IPS-18a (cell line): ENCODE measurements at regions not wholly inside any gene's neighbourhood (a gene's known extent, or its start where the extent isn't known, plus 50 kb on each side); places are given as distances from the start of the nearest gene placed in this dataset.
A peak's percentile ranks its signal among the peaks of the same experiment; 100 is the strongest.

Experiments
- H3K27ac ChIP-seq: one replicate; pipeline ENCODE4 v1.5.1; 2013; ENCODE audit warnings: low read length
- H3K27me3 ChIP-seq: one replicate; pipeline ENCODE4 v1.6.1; 2013; ENCODE audit warnings: mild to moderate bottlenecking, low read length; ENCODE audit not compliant: control insufficient read depth, insufficient read depth
- H3K36me3 ChIP-seq: one replicate; pipeline ENCODE4 v1.6.1; 2013; ENCODE audit warnings: low read depth, low read length; ENCODE audit not compliant: control insufficient read depth
- H3K4me1 ChIP-seq: one replicate; pipeline ENCODE4 v1.6.1; 2013; ENCODE audit warnings: low read depth, low read length; ENCODE audit not compliant: control insufficient read depth
- H3K4me3 ChIP-seq: one replicate; pipeline ENCODE4 v1.5.1; 2013; ENCODE audit warnings: low read length
- H3K9ac ChIP-seq: one replicate; pipeline ENCODE4 v1.6.1; 2013; ENCODE audit warnings: mild to moderate bottlenecking, low read length, moderate library complexity
- H3K9me3 ChIP-seq: one replicate; pipeline ENCODE4 v1.6.1; 2013; ENCODE audit warnings: low read depth, low read length; ENCODE audit not compliant: control insufficient read depth

DNA sequence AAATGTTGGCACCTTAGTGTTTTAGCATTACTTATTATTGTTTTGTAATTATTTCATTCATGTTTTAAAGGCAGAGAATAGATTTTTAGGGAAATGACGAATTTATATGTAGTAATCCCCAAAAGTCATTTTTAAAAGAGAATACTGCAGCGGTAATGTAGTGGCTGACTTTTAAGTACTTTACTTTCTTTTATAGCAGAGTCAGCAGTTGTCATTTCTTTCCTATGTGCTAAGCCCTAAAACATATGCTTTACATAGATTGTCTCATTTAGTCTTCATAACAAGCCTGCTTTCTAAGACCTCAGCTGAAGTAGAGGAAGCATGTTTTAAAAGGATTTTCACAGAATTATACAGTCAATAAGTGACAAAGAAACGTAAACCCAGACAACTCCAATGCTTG, 102.1 kb upstream of the PEX5L start:
- Histone ChIP-seq H3K4me3 (no peak overlapping the region), H3K36me3 (no peaks in the 10 kb centered on the region)

DNA sequence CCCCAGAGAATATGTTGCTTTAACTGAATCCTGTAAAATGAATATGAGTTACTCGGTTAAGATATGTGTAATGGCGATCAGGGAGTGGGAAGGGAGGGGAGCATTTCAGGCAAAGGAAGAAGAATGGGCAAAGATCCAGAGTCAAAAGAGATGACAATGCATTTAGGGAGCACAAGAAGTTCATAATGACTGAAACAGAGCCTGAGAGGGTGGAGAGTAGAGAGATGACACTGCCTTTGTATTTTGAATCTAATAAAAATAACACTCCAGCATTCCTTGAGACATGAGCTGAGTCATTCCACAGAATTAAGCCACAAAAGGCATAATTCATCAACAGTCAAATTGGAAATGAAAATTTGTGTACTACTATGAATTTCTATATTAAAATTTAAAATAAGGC, 105.3 kb upstream of the PEX5L start:
- no peak overlapping the region for H3K9ac ChIP-seq
- H3K27ac ChIP-seq: no peak overlapping the region
- H3K36me3 ChIP-seq: no peaks in the 10 kb centered on the region
- no peaks in the 10 kb centered on the region for H3K4me1 ChIP-seq
- no peaks in the 10 kb centered on the region for H3K9me3 ChIP-seq
- H3K4me3 ChIP-seq: no peak overlapping the region
- no peaks in the 10 kb centered on the region for H3K27me3 ChIP-seq

More for the DNA sequence above, 102.1 kb upstream of the PEX5L start:
- Histone ChIP-seq H3K4me1 (peaks cover 11% of the 10 kb centered on the region), H3K27me3 (no peaks in the 10 kb centered on the region), H3K9ac (no peak overlapping the region), H3K27ac (no peak overlapping the region), H3K9me3 (no peaks in the 10 kb centered on the region)

DNA sequence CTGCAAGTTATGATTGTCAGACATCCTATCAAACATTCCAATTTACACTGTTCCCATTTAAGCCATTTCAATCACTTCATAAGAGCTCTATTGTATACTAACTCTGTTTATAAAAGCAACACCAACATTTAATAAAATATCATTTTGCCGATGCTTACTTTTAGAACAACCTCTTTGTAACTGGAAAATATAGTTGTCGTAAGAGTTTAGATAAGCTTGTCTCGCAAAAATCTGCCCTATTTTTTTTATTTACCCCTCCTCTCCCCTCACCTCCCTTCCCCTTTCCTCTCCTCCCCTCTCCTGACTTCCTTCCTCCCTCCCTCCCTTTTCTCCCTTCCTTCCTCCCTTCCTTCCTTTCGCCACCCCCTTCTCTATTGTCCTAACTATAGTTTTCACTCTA, 105.7 kb upstream of the PEX5L start:
- no peaks in the 10 kb centered on the region for H3K36me3 ChIP-seq
- no peak overlapping the region for H3K4me3 ChIP-seq
- H3K27me3 ChIP-seq: no peaks in the 10 kb centered on the region
- no peaks in the 10 kb centered on the region for H3K4me1 ChIP-seq
- H3K27ac ChIP-seq: no peak overlapping the region
- H3K9me3 ChIP-seq: no peaks in the 10 kb centered on the region
- no peak overlapping the region for H3K9ac ChIP-seq

DNA sequence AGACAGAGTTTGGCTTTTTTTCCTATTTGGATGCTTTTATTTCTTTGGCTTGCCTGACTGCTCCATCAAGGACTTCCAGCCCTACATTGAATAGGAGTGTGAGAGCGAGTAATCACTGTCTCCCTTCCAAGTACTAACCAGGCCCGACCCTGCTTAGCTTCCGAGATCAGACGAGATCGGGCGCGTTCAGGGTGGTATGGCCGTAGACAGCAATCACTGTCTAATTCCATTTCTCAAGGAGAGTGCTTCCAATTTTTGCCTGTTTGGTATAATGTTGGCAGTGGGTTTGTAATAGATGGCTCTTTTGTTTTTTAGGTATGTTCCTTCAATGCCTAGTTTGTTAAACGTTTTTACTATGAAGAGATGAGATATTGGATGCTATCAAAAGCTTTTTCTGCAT, 125.0 kb upstream of the PEX5L start:
- Histone ChIP-seq H3K4me1 (no peaks in the 10 kb centered on the region), H3K27me3 (no peaks in the 10 kb centered on the region), H3K9ac (no peak overlapping the region), H3K36me3 (no peaks in the 10 kb centered on the region), H3K4me3 (no peak overlapping the region), H3K9me3 (no peaks in the 10 kb centered on the region), H3K27ac (no peak overlapping the region)

DNA sequence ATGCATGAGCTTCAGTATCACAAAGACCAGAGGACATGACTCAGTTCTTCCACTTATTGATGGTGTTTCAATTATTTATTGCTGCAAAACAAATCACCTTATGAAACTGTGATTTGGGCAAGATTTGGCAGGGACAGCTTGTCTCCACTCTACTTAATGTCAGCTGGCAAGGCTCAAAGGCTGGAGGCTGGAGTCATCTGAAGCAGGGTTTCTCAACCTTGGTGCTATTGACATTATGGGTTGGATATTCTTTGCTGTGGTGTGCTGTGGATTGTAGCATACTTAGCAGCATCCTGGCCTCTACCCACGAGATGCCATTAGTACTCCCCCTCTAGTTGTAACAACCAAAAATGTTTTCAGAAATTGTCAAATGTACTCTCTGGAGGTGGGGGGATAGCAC, 138.8 kb upstream of the PEX5L start:
- Histone ChIP-seq H3K27me3 (no peaks in the 10 kb centered on the region), H3K4me3 (no peak overlapping the region), H3K9me3 (no peaks in the 10 kb centered on the region), H3K4me1 (peaks cover 17% of the 10 kb centered on the region), H3K36me3 (no peaks in the 10 kb centered on the region), H3K27ac (no peak overlapping the region), H3K9ac (no peak overlapping the region)

DNA sequence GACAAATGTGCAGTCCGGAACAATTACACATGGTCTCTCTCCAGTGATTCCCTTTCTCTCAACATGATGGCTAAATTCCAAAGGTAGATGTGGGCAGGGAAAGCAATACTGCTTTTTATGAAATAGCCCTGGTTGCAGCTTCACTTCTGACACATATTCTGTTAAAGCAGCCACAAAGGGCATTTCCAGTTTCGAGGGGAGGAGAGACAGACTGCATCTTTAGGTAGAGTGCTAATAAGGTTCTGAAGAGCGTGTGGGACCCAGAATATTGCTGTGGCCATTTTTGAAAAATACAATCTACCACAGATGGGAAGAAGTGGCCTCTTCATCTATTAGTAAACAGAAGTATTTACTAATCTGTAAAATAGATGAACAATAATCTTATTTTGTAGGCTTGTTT, 139.3 kb upstream of the PEX5L start:
- Histone ChIP-seq H3K9me3 (no peaks in the 10 kb centered on the region), H3K4me1 (peaks cover 21% of the 10 kb centered on the region), H3K27me3 (no peaks in the 10 kb centered on the region), H3K9ac (no peak overlapping the region), H3K27ac (no peak overlapping the region), H3K36me3 (no peaks in the 10 kb centered on the region), H3K4me3 (no peak overlapping the region)

DNA sequence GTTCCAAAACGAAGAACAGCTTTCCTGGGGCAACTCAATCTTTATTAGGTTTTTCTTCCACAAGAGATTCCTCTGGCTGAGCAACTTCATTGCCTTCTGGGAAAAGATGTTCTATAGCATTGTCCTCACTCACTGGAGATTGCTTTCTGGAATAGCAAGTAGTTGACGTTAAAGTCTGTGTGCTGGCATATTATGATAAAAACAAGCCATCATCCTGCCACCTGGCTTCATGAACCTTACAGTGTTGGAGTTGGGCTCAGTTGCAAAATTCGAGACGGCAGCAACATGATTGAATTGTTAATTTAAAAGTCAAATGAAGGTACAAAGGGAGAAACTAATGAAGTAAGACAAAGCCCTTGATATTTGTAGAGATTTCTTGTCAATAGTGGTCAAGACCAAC, 140.5 kb upstream of the PEX5L start:
- Histone ChIP-seq H3K27me3 (no peaks in the 10 kb centered on the region), H3K36me3 (no peaks in the 10 kb centered on the region), H3K27ac (no peak overlapping the region), H3K9me3 (no peaks in the 10 kb centered on the region), H3K4me3 (no peak overlapping the region), H3K4me1 (peaks cover 21% of the 10 kb centered on the region), H3K9ac (no peak overlapping the region)

DNA sequence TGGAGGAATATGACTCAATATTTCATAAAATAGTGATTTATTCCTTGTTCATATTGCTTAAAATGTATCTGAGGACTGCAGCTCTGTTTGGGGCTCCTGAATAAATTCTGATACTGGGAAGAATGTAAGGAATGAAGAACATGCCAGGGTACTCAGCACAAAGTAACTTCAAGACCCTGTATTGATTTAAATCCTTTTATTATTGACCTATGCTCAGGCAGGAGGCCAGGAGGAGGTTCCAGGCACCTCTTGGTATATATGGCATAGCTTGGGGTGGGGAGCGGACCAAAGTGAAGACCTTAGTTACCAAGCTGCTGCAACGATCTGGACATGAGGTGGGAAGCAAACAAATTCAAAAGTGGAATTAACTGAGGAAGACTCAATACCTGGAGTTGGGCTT, 142.8 kb upstream of the PEX5L start:
- no peak overlapping the region for H3K27ac ChIP-seq
- no peaks in the 10 kb centered on the region for H3K36me3 ChIP-seq
- peaks cover 21% of the 10 kb centered on the region for H3K4me1 ChIP-seq
- H3K9ac ChIP-seq: no peak overlapping the region
- no peaks in the 10 kb centered on the region for H3K9me3 ChIP-seq
- H3K4me3 ChIP-seq: peak overlapping the region; percentile 12
- H3K27me3 ChIP-seq: no peaks in the 10 kb centered on the region

DNA sequence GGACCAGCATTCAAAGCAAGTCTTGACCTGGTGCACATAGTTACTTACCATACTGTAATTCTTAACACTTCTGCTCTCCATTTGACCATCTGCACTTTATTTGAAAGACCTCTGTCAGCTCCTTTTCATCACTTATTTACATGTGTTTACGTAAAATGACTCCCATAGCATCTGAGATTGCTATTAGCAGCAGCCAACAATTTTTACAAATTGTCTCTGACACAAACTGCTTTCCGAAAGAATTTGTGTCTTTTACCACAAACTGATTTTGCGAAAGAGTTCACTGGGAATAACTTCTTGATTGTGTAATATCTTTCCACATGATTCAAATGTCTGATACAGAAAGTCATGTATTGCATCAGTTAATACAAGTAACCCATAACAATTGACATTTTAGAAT, 144.1 kb upstream of the PEX5L start:
- Histone ChIP-seq H3K4me3 (no peak overlapping the region), H3K9me3 (no peaks in the 10 kb centered on the region), H3K36me3 (no peaks in the 10 kb centered on the region), H3K27ac (no peak overlapping the region), H3K27me3 (no peaks in the 10 kb centered on the region), H3K4me1 (peaks cover 21% of the 10 kb centered on the region), H3K9ac (no peak overlapping the region)

DNA sequence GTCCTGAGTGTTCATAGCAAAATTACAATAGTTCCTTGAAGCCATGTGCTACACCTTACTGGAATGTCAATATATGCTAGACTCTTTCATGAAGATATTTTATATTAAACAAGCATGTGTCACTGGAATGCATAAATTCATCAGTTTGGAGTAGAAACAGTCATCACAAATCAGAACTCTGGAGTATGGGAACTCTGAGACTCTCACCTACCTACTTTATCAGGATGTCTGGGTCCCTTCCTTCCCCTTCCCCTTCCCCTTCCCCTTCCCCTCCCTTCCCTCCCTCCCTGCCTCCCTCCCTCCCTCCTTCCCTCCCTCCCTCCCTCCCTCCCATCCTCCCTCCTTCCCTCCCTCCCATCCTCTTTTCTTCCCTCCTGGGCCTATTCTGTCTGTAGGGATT, 144.7 kb upstream of the PEX5L start:
- Histone ChIP-seq H3K9ac (no peak overlapping the region), H3K9me3 (no peaks in the 10 kb centered on the region), H3K27ac (no peak overlapping the region), H3K4me3 (no peak overlapping the region), H3K27me3 (no peaks in the 10 kb centered on the region), H3K4me1 (peaks cover 21% of the 10 kb centered on the region), H3K36me3 (no peaks in the 10 kb centered on the region)

DNA sequence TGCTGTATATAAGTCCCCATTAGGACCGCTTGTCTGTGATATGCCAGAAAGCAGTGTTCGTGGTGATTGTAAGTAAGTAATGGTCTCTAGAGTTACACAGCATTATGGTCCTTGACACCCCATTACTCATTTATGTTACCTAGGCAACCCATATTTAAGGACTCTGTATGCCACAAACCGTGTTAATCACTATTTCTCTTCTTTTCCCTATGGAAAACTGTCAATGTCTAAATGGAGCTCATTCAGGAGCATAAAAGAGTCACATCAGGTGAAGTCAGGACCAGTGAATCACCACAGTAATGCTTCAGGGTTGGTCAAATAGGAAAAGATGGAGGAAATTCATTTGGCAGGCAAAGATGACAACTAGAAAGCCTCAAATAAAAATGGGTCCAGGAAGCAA, 146.6 kb upstream of the PEX5L start:
- no peak overlapping the region for H3K4me3 ChIP-seq
- no peaks in the 10 kb centered on the region for H3K9me3 ChIP-seq
- H3K27me3 ChIP-seq: no peaks in the 10 kb centered on the region
- H3K9ac ChIP-seq: no peak overlapping the region
- H3K27ac ChIP-seq: no peak overlapping the region
- no peaks in the 10 kb centered on the region for H3K36me3 ChIP-seq
- peaks cover 21% of the 10 kb centered on the region for H3K4me1 ChIP-seq

DNA sequence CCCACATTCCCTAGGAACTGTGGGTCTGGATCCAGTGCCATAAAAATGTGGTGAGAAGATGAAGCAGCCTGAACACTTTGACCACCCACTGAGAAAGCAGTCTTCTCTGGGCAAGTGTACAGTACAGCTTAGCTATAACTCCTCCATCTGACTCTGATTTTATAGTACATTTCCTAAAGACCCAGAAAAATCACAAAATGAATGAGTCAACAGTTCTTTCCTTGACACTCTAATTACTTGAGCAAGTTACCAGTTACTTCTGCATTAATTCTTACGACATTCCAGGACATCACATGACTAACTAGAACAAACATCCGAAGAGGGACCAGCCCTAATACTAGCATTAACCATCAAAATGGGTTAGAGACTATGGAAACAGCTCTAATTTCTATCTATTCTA, 148.1 kb upstream of the PEX5L start:
- Histone ChIP-seq H3K27me3 (no peaks in the 10 kb centered on the region), H3K36me3 (no peaks in the 10 kb centered on the region), H3K9me3 (no peaks in the 10 kb centered on the region), H3K4me3 (no peak overlapping the region), H3K27ac (no peak overlapping the region), H3K9ac (no peak overlapping the region), H3K4me1 (peaks cover 12% of the 10 kb centered on the region)
